Left lung (tissue), 4 donors: ENCODE measurements at regions not wholly inside any gene's neighbourhood (a gene's known extent, or its start where the extent isn't known, plus 50 kb on each side); places are given as distances from the start of the nearest gene placed in this dataset.

Experiments
- ATAC-seq: fragments of 200-7000 bp; cut with Tn5 transposase; one replicate; pipeline ENCODE4 v1.9.1; 2020; ENCODE audit warnings: moderate library complexity
- DNase-seq, 4 donors: peaks; one replicate each; pipeline ENCODE4 v3.0.0-alpha.2; 2013 to 2020
- H3K27ac ChIP-seq, 2 donors: fragments of 200-600 bp; sonication (generic) in 1 of 2; one replicate each; pipeline versions ENCODE4 v1.5.0 to v1.8.0; 2020 to 2021
- H3K27me3 ChIP-seq, 2 donors: fragments of 200-600 bp; sonication (generic) in 1 of 2; one replicate each; pipeline versions ENCODE4 v1.5.0 to v1.8.0; 2020 to 2021
- H3K36me3 ChIP-seq, 2 donors: fragments of 200-600 bp; sonication (generic) in 1 of 2; one replicate each; pipeline versions ENCODE4 v1.5.0 to v1.8.0; 2020 to 2021
- H3K4me1 ChIP-seq, 2 donors: fragments of 200-600 bp; one replicate each; pipeline ENCODE4 v1.8.0; 2021
- H3K4me3 ChIP-seq, 2 donors: fragments of 200-600 bp; sonication (generic) in 1 of 2; one replicate each; pipeline versions ENCODE4 v1.5.0 to v1.8.0; 2020 to 2021; ENCODE audit warnings: mild to moderate bottlenecking in 1 of 2
- H3K9me3 ChIP-seq, 2 donors: fragments of 200-600 bp; sonication (generic) in 1 of 2; one replicate each; pipeline versions ENCODE4 v1.5.0 to v1.8.0; 2020 to 2021
- CTCF ChIP-seq, 2 donors: fragments of 200-600 bp; sonication (generic) in 1 of 2; IDR thresholded peaks; one replicate each; pipeline versions ENCODE4 v1.5.0 to v1.8.0; 2021; ENCODE audit warnings: antibody characterized with exemption in 2 of 2
- intact Hi-C, 2 donors: fragments of 100-400 bp; cut with DNase I; formaldehyde crosslinking; loops; one replicate each; pipeline versions ENCODE4 v1.11.2 to v1.14.2; 2022
- donor health status: DM: no; HTN: yes; CAD: no.
- donor health status: DM: no; HTN: no; CAD: no.

DNA sequence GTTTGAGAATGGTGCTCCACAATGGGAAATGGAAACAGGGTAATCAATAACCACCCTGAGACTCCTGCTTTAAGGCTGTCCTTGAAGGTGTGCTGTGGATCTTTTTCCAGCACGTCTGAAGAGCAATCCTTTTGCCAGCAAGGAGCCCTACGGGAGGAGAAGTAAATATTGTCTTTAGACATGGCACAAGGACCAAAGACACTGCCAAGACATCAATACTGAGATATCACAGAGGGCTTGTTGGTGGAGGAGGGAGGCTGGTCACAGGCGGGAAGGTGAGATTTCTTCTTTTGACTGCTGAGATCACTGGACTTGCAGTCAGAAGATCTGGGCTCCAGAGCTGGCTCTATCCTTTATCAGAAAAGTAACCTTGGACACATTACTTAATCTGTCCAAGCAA is 135.0 kb upstream of the ZNF462 start:
- Histone ChIP-seq H3K4me3 (no peak overlapping the region), H3K27me3 (no peaks in the 10 kb centered on the region), H3K36me3 (no peaks in the 10 kb centered on the region), H3K4me1 (no peaks in the 10 kb centered on the region), H3K9me3 (no peaks in the 10 kb centered on the region), H3K27ac (no peak overlapping the region)
- intact Hi-C loops, result no loop called here
- TF ChIP-seq CTCF (IDR thresholded peaks at IDR 0.05), result no peak
- DNase-seq, result no peak
- no peak for ATAC-seq

DNA sequence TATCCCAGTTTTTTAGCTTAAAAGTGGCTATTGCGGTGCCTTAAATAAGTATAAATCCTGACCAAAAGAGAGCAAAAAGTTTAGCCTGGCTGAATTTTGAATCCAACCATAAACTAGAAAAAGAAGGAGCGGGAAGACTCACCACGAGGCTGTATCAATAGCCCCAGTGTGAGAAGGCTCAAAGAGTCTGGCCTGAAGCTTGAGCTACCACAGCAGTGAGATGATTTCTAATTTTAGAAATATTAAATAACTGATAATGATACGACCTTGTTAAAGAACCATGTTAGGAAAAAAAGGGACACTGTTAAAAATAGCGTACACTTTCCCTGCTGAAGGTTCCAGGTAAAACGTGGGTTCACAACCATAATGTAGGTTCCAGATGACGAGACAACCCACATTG is 134.1 kb upstream of the ZNF462 start:
- H3K4me1 ChIP-seq, result no peaks in the 10 kb centered on the region
- intact Hi-C loops, result no loop called here
- H3K27me3 ChIP-seq, result no peaks in the 10 kb centered on the region
- H3K4me3 ChIP-seq, result no peak overlapping the region
- TF ChIP-seq CTCF (IDR thresholded peaks at IDR 0.05), result no peak
- DNase-seq, result no peak
- H3K36me3 ChIP-seq, result no peaks in the 10 kb centered on the region
- H3K27ac ChIP-seq, result no peak overlapping the region
- ATAC-seq, result no peak
- no peaks in the 10 kb centered on the region for H3K9me3 ChIP-seq

- ATAC-seq, result no peak
- no peak for TF ChIP-seq CTCF (IDR thresholded peaks at IDR 0.05)
- intact Hi-C loops, result no loop called here
- Histone ChIP-seq H3K27me3 (no peaks in the 10 kb centered on the region), H3K27ac (no peak overlapping the region), H3K9me3 (no peaks in the 10 kb centered on the region), H3K4me1 (no peaks in the 10 kb centered on the region), H3K4me3 (no peak overlapping the region), H3K36me3 (no peaks in the 10 kb centered on the region)
- DNase-seq, result no peak
Observed at GRCh38 chr9:106731910-106732309, 131.1 kb upstream of the ZNF462 start.

GRCh38 chr9:106733828-106734380 is 129.1 kb upstream of the ZNF462 start:
- Histone ChIP-seq H3K27ac (no peak overlapping the region), H3K9me3 (no peaks in the 10 kb centered on the region), H3K4me1 (no peaks in the 10 kb centered on the region), H3K36me3 (no peaks in the 10 kb centered on the region), H3K27me3 (no peaks in the 10 kb centered on the region), H3K4me3 (no peak overlapping the region)
- DNase-seq (no peak), ATAC-seq (no peak)
- intact Hi-C loops, result no loop called here
- TF ChIP-seq CTCF (IDR thresholded peaks at IDR 0.05), result no peak

DNA sequence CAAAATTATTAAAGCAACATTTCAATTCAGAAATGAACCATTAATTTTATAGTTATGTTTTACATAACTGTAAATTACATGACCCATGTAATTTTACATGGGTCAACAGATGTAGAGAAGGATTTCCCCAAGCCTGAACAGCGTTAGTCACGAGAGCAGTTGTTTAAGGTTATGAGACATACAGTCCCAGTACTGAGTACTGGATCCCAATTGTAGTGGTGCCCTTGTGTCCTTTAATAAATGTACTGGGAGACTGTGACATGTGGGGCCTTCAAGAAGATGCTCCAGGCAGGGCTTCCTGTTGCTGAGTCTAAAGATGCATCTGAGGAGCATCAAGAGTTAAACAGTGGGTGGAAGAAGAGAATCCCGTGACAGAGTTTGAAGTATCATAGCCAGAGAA is 125.5 kb upstream of the ZNF462 start:
- Histone ChIP-seq H3K9me3 (no peaks in the 10 kb centered on the region), H3K27ac (no peak overlapping the region), H3K4me1 (no peaks in the 10 kb centered on the region), H3K27me3 (no peaks in the 10 kb centered on the region), H3K36me3 (no peaks in the 10 kb centered on the region), H3K4me3 (no peak overlapping the region)
- intact Hi-C loops, result no loop called here
- DNase-seq (no peak), ATAC-seq (no peak)
- TF ChIP-seq CTCF (IDR thresholded peaks at IDR 0.05), result no peak
